ENCODE measurements at regions not wholly inside any gene's neighbourhood (a gene's known extent, or its start where the extent isn't known, plus 50 kb on each side); places are given as distances from the start of the nearest gene placed in this dataset.
"Not testable (repeated sequence)": the region's sequence is repeated elsewhere in the genome, so short reads cannot be mapped to it uniquely, and the experiment has no call there.

GRCh38 chr20:30393523-30393922 is 863.9 kb upstream of the DEFB115 start:
- DNase-seq (ENCODE audit: low spot score) = not testable (repeated sequence)

- not testable (repeated sequence) for DNase-seq (ENCODE audit: low spot score)
Measured at GRCh38 chr20:30397111-30397510, 860.4 kb upstream of the DEFB115 start.

GRCh38 chr20:30405061-30405460 is 852.4 kb upstream of the DEFB115 start:
- DNase-seq (ENCODE audit: low spot score) = not testable (repeated sequence)

- DNase-seq (ENCODE audit: low spot score) = not testable (repeated sequence)
Measured at GRCh38 chr20:30405585-30405984, 851.9 kb upstream of the DEFB115 start.

- DNase-seq (ENCODE audit: low spot score) = not testable (repeated sequence)
Measured at GRCh38 chr20:30406370-30406769, 851.1 kb upstream of the DEFB115 start.

- no peak for DNase-seq (ENCODE audit: low spot score)
Measured at GRCh38 chr20:30412972-30413371, 844.5 kb upstream of the DEFB115 start.

GRCh38 chr20:30417387-30417786 is 840.1 kb upstream of the DEFB115 start:
- DNase-seq (ENCODE audit: low spot score) = not testable (repeated sequence)

GRCh38 chr20:30418378-30418777 is 839.1 kb upstream of the DEFB115 start:
- not testable (repeated sequence) for DNase-seq (ENCODE audit: low spot score)

- no peak for DNase-seq (ENCODE audit: low spot score)
Measured at GRCh38 chr20:30419466-30419865, 838.0 kb upstream of the DEFB115 start.

- not testable (repeated sequence) for DNase-seq (ENCODE audit: low spot score)
Measured at GRCh38 chr20:30419871-30420420, 837.5 kb upstream of the DEFB115 start.

Data from putamen (tissue), 1 donor.